Astrocyte (in vitro differentiated cells and primary cell): ENCODE measurements at regions not wholly inside any gene's neighbourhood (a gene's known extent, or its start where the extent isn't known, plus 50 kb on each side); places are given as distances from the start of the nearest gene placed in this dataset.

Experiments
- DNase-seq: peaks from one replicate; pipeline ENCODE4 v3.0.0-alpha.2; 2010; ENCODE audit warnings: low read depth
- FAIRE-seq: peaks from 2 replicates; lab custom pipeline; 2011; peaks lifted over from hg19 to GRCh38; lab: Jason Lieb, UNC
- H2AFZ ChIP-seq: 2 replicates; pipeline ENCODE4 v1.6.0; 2012; ENCODE audit warnings: low read depth, low read length, inconsistent platforms
- H3K27ac ChIP-seq: 2 replicates; pipeline ENCODE4 v1.5.1; 2011; ENCODE audit warnings: low read depth, low read length, inconsistent platforms
- H3K27me3 ChIP-seq: 2 replicates; pipeline ENCODE4 v1.6.0; 2011; ENCODE audit warnings: low read length, inconsistent platforms; ENCODE audit not compliant: insufficient read depth
- H3K36me3 ChIP-seq: 2 replicates; pipeline ENCODE4 v1.5.1; 2011; ENCODE audit warnings: low read length, inconsistent platforms; ENCODE audit not compliant: insufficient read depth
- H3K4me1 ChIP-seq: 2 replicates; pipeline ENCODE4 v1.5.1; 2011; ENCODE audit warnings: low read length, inconsistent platforms; ENCODE audit not compliant: insufficient read depth
- H3K4me2 ChIP-seq: 2 replicates; pipeline ENCODE4 v1.6.0; 2012; ENCODE audit warnings: low read length, inconsistent platforms
- H3K4me3 ChIP-seq: 2 replicates; pipeline ENCODE4 v1.5.1; 2011; ENCODE audit warnings: low read depth, mild to moderate bottlenecking, low read length, inconsistent platforms; ENCODE audit not compliant: insufficient read depth
- H3K79me2 ChIP-seq: 2 replicates; pipeline ENCODE4 v1.6.0; 2012; ENCODE audit warnings: mild to moderate bottlenecking, low read length, inconsistent platforms; ENCODE audit not compliant: insufficient read depth
- H3K9ac ChIP-seq: 2 replicates; pipeline ENCODE4 v1.6.0; 2012; ENCODE audit warnings: mild to moderate bottlenecking, low read length, inconsistent platforms
- H3K9me3 ChIP-seq: 2 replicates; pipeline ENCODE4 v1.5.1; 2012; ENCODE audit warnings: low read depth, mild to moderate bottlenecking, low read length, inconsistent platforms; ENCODE audit not compliant: insufficient read depth
- H4K20me1 ChIP-seq: 2 replicates; pipeline ENCODE4 v1.6.0; 2012; ENCODE audit warnings: low read length, inconsistent platforms; ENCODE audit not compliant: insufficient read depth
- H3K27ac Mint-ChIP-seq: one replicate; pipeline ENCODE4 v1.8.0; 2021; ENCODE audit warnings: mild to moderate bottlenecking, mixed read lengths; ENCODE audit not compliant: unreplicated experiment
- H3K27me3 Mint-ChIP-seq: one replicate; pipeline ENCODE4 v1.8.0; 2021; ENCODE audit warnings: low read depth, mixed read lengths; ENCODE audit not compliant: unreplicated experiment
- H3K36me3 Mint-ChIP-seq: one replicate; pipeline ENCODE4 v1.8.0; 2021; ENCODE audit warnings: low read depth, mixed read lengths; ENCODE audit not compliant: unreplicated experiment
- H3K4me1 Mint-ChIP-seq: one replicate; pipeline ENCODE4 v1.8.0; 2021; ENCODE audit warnings: low read depth, mixed read lengths; ENCODE audit not compliant: unreplicated experiment
- H3K4me3 Mint-ChIP-seq: one replicate; pipeline ENCODE4 v1.8.0; 2021; ENCODE audit warnings: mild to moderate bottlenecking, moderate library complexity, mixed read lengths; ENCODE audit not compliant: unreplicated experiment
- H3K9me3 Mint-ChIP-seq: one replicate; pipeline ENCODE4 v1.8.0; 2021; ENCODE audit warnings: mild to moderate bottlenecking, mixed read lengths; ENCODE audit not compliant: unreplicated experiment
- CTCF ChIP-seq: IDR thresholded peaks from 2 replicates; pipeline ENCODE4 v1.5.1; 2011; ENCODE audit warnings: low read depth, mild to moderate bottlenecking, inconsistent platforms, low read length, moderate library complexity; ENCODE audit not compliant: insufficient read depth
- EZH2 ChIP-seq: IDR thresholded peaks from 2 replicates; pipeline ENCODE4 v1.6.1; 2012; ENCODE audit warnings: mild to moderate bottlenecking, low read length, inconsistent platforms; ENCODE audit not compliant: insufficient read depth

GRCh38 chrX:134738986-134739740 is 57.8 kb downstream of the PABIR2 start:
- no peaks in the 10 kb centered on the region for H3K79me2 ChIP-seq
- H3K4me3 Mint-ChIP-seq: no peak overlapping the region
- TF ChIP-seq EZH2 (no peak), CTCF (no peak)
- H3K36me3 ChIP-seq: no peaks in the 10 kb centered on the region
- H2AFZ ChIP-seq: no peak overlapping the region
- peaks cover 6% of the 10 kb centered on the region for H3K4me1 ChIP-seq
- H3K27me3 Mint-ChIP-seq: no peaks in the 10 kb centered on the region
- no peak overlapping the region for H3K27ac Mint-ChIP-seq
- no peaks in the 10 kb centered on the region for H3K27me3 ChIP-seq
- H3K9me3 ChIP-seq: no peaks in the 10 kb centered on the region
- peaks cover 2% of the 10 kb centered on the region for H3K9me3 Mint-ChIP-seq
- no peak overlapping the region for H3K27ac ChIP-seq
- no peaks in the 10 kb centered on the region for H3K36me3 Mint-ChIP-seq
- no peak overlapping the region for H3K4me3 ChIP-seq
- FAIRE-seq (peak; percentile 74), DNase-seq (no peak)
- H3K4me2 ChIP-seq: no peak overlapping the region
- no peaks in the 10 kb centered on the region for H4K20me1 ChIP-seq
- H3K9ac ChIP-seq: no peak overlapping the region
- peaks cover 12% of the 10 kb centered on the region for H3K4me1 Mint-ChIP-seq

- no peak overlapping the region for H2AFZ ChIP-seq
- TF ChIP-seq CTCF: no peak
- no peaks in the 10 kb centered on the region for H3K36me3 Mint-ChIP-seq
- H3K4me1 Mint-ChIP-seq: peaks cover 17% of the 10 kb centered on the region
- H3K9me3 Mint-ChIP-seq: peaks cover 2% of the 10 kb centered on the region
- H3K27me3 ChIP-seq: no peaks in the 10 kb centered on the region
- no peaks in the 10 kb centered on the region for H3K27me3 Mint-ChIP-seq
- no peaks in the 10 kb centered on the region for H4K20me1 ChIP-seq
- no peak overlapping the region for H3K4me2 ChIP-seq
- no peaks in the 10 kb centered on the region for H3K36me3 ChIP-seq
- no peak overlapping the region for H3K27ac Mint-ChIP-seq
- FAIRE-seq: no peak
- no peak overlapping the region for H3K9ac ChIP-seq
- H3K4me1 ChIP-seq: peaks cover 8% of the 10 kb centered on the region
- no peaks in the 10 kb centered on the region for H3K79me2 ChIP-seq
- no peak overlapping the region for H3K4me3 ChIP-seq
- no peaks in the 10 kb centered on the region for H3K9me3 ChIP-seq
- no peak overlapping the region for H3K27ac ChIP-seq
- H3K4me3 Mint-ChIP-seq: no peak overlapping the region
- no peak for DNase-seq
These were observed 58.6 kb downstream of the PABIR2 start for GRCh38 chrX:134738445-134738844.

- Histone ChIP-seq H3K9ac (no peak overlapping the region), H2AFZ (no peak overlapping the region), H3K9me3 (no peaks in the 10 kb centered on the region), H3K27ac (no peak overlapping the region), H3K27me3 (no peaks in the 10 kb centered on the region), H3K4me3 (no peak overlapping the region), H3K4me1 (peaks cover 8% of the 10 kb centered on the region), H3K4me2 (no peak overlapping the region), H4K20me1 (no peaks in the 10 kb centered on the region), H3K79me2 (no peaks in the 10 kb centered on the region), H3K36me3 (no peaks in the 10 kb centered on the region)
- Mint-ChIP-seq H3K36me3 (no peaks in the 10 kb centered on the region), H3K27me3 (no peaks in the 10 kb centered on the region), H3K9me3 (peaks cover 2% of the 10 kb centered on the region), H3K27ac (no peak overlapping the region), H3K4me1 (peaks cover 21% of the 10 kb centered on the region), H3K4me3 (no peak overlapping the region)
- TF ChIP-seq EZH2 (no peak), CTCF (no peak)
- DNase-seq (no peak), FAIRE-seq (peak; percentile 20)
These were observed 59.2 kb downstream of the PABIR2 start for GRCh38 chrX:134737721-134738369.
